NCI-H1417 treated with DMSO at 0.1 percent for 48 hours (cell line): ENCODE measurements at regions not wholly inside any gene's neighbourhood (a gene's known extent, or its start where the extent isn't known, plus 50 kb on each side); places are given as distances from the start of the nearest gene placed in this dataset.
A peak's percentile ranks its signal among the peaks of the same experiment; 100 is the strongest.

Experiments used
- DNase-seq: peaks from one replicate; lab custom pipeline; 2025; lab: John Stamatoyannopoulos, UW

- no peak for DNase-seq
Measured at GRCh38 chr7:106957766-106958165, 86.7 kb upstream of the PRKAR2B start.

DNA sequence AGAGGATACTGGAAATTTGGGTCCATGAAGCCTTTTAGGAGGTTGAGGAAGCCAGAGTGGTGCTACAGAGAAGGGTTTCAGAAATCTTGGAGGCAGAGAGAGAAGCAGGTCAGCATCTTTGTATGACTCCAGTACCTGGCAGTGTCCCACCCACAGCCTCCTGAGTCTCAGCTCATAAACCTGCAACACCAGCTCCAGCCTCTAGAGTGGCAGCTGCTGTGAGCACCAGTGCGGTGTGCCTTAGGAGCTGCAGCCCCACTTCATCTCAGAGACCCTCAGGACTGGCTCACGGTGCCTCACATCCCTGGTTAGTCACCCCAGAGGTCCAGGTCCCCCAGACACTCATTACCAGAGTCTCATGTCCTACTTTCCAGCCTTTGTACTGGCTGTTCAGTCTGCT lies 84.8 kb upstream of the PRKAR2B start:
- DNase-seq = no peak

- no peak for DNase-seq
Measured at GRCh38 chr7:106962751-106963150, 81.8 kb upstream of the PRKAR2B start.

DNA sequence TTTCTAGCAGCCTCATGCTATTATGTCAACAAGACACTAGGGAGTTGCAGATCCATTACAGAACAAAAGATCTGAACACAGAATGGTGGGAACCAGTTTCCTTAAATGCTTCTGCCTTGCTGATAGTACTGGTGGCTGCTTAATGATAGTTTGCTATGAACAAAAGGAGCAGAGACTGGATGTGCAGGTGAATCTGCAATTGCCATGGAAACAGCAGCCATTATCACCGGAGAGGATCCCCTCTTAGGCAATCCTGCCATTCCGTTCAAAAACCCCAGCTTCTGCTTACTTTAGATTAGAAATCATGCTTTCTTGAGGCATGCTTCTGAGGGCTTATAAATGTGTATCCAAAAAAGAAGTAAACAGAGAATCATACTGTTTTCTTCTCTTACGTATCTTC lies 80.0 kb upstream of the PRKAR2B start:
- DNase-seq = peak; percentile 61

- no peak for DNase-seq
Measured at GRCh38 chr7:106965108-106965507, 79.4 kb upstream of the PRKAR2B start.

DNA sequence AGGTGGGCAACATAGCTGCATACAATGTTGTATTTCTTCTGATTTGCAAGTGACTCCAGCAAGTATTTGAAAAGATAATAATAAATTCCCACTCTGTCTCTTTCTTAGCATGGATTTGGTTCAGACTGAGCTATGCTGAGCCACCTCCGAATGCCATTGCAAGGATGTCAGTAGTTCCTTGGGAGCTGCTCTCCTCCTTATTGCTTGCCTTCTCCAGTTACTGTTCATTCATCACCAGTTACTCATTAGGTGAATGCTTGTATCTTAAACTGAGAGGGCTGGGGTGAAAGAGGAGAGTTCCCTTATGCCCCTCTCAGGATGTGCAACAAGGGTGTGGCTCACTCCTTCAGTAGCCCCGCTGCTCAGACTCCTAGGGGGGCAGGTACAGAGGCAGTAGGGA lies 78.4 kb upstream of the PRKAR2B start:
- no peak for DNase-seq

- DNase-seq = no peak
Measured at GRCh38 chr7:106968160-106968559, 76.3 kb upstream of the PRKAR2B start.

DNA sequence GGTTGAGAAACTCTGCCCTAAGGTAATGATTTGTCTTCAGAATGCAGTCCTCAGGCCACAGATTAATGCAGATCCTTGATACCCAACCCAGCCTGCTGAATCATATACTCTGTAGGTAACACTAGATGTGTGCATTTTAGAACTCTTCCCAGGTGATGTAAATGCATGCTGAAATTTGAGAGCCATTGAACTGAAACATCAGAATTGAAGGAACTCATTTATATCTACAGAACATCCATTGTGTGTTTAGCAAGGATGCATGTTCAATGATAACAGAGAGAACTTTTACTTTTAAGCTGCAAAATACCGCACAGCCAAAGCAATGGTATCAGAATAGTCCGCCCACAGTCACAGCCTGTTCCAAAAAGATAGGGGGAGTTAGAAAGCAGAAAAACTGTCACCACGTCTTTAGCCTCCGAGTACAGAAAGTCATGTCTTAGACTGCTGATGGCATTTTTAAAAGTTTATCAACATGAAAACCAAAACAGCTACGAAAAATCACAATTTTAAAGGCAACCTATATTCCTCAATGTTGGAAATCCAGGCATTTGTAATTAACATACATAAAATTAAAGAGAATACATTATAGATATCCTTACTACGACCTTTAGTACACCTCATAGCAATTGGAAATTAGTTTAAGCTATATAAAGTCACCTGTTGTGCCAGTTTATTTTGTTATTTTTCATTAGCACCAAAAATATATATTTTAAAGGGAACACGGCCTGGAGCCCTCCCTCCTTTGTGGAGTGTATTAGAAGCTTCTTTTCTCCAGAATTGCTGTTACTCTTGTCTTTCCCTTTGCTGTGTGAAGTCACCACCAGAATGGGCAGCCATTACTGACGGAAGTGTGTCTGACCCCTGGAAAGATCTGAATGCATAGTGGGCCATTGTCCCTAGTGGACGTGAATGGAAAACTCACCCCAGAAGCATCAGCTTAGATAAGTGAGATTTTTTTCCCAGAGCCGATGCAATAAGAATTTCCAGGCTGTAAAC lies 65.8 kb upstream of the PRKAR2B start:
- DNase-seq = no peak

DNA sequence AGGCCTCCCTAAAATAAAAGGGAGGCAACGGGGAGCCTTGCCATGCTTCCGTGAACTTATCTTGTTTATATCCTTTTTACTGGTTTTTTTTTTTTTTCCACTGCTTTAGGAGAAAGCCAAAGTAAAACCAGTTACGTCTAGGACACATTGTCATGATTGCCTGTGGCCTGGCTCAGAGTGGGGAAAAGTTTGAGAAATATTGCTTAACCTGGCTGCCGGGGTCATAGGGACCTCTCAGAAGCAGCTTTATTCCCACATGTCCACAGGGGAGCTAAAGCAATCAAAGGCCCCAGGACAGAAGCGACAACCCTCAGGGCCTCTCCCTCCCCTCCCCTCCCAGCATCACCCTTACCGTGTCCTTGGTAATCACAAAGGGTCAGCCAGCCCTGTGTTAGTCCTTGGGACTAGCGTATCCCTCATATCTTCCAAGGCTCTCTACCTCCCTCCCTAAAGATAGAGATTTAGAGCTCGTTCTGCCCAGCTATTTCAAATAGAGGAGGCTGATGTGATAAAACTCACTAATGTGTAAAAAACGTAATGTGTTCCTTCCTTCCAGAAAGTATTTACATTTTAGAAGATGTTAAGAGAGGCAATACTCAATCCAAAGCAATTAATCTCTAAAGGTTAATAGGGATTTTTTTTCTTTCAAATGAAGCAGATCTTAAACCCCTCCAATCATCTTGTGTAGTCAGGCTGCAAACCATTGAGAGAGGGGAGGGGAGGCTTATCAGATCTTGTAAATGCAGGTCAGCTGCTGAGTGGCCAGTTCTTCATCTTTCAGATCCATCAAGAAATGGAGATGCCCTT lies 64.8 kb upstream of the PRKAR2B start:
- no peak for DNase-seq

DNA sequence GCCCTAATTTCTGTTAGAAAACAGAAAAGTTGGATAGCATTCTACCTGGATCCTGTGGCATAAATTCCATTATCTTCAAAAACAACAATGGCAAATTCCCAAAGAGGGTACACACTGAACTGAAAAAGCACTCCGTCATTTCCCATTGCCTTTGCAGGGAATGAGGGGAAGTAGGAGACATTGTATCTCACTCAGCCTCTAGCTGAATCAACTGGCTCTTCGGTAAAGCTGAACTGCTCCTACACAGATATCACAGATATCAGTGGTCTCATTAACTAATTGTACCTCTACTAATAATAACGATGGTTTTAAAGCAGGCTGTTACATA lies 64.2 kb upstream of the PRKAR2B start:
- DNase-seq = no peak

GRCh38 chr7:106982415-106982814 lies 62.1 kb upstream of the PRKAR2B start:
- peak; percentile 62 for DNase-seq

- no peak for DNase-seq
Measured at GRCh38 chr7:106984034-106984433, 60.5 kb upstream of the PRKAR2B start.

- DNase-seq = no peak
Measured at GRCh38 chr7:106986450-106986977, 58.0 kb upstream of the PRKAR2B start.

DNA sequence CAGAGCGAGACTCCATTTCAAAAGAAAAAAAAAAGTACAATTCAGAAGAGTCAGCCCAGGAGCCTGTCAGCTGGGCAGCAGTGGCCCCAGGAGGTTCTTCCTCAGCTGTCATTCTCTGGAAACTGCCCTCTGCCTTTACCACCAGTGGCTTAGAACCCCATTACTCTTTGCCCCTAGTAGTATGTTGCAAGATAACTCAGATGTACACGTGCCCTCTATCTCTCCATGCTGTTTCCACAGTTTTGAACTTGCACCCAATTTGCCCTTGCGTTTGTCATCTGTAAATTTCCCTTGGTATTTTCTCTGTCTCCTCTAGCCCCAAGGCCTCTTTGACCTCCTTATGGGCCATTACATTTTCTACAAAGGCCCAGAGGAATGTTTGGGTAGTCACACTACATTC lies 56.7 kb upstream of the PRKAR2B start:
- no peak for DNase-seq

GRCh38 chr7:106992511-106992910 lies 52.0 kb upstream of the PRKAR2B start:
- DNase-seq = no peak
